ENCODE measurements at regions not wholly inside any gene's neighbourhood (a gene's known extent, or its start where the extent isn't known, plus 50 kb on each side); places are given as distances from the start of the nearest gene placed in this dataset.

DNA sequence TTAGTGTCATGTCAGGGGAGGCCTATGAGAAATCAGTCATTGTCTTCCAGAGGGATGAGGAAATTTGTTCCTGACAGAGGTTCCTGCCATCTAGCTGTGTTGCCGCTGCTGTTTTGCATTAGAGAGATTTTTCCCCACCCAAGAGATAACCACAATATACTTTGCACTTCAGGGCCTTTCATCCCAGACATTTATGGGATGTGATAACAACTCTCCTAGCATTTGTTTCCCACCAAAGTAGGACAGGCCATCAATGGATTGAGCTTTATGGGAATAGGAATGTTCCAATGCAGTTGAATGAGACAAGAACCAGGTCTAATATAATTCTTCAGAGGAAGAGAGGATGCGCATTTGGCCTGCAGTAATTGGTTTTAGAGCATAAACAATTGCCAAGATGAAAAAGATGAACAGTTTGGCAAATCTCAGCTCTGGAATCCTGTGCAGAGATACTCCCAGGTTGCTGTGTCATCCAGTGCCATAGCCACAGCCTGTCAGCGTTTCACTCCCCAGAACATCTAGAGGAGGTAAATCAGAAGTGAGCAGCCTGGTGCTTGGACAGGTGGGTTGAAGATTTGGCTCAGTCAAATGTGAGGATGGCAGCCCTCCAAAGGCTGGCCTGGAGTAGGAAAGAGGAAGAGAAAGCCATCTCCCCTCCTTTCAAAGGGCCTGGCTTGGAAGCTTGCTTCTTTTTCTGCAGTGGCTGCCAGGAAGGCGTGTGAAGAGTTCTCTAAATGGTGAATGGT is 93.7 kb upstream of the SETBP1 start:
- no peak for TF ChIP-seq EZH2 (IDR thresholded peaks at IDR 0.05; ENCODE audit: low read length)
- TF ChIP-seq, protein P1, sequence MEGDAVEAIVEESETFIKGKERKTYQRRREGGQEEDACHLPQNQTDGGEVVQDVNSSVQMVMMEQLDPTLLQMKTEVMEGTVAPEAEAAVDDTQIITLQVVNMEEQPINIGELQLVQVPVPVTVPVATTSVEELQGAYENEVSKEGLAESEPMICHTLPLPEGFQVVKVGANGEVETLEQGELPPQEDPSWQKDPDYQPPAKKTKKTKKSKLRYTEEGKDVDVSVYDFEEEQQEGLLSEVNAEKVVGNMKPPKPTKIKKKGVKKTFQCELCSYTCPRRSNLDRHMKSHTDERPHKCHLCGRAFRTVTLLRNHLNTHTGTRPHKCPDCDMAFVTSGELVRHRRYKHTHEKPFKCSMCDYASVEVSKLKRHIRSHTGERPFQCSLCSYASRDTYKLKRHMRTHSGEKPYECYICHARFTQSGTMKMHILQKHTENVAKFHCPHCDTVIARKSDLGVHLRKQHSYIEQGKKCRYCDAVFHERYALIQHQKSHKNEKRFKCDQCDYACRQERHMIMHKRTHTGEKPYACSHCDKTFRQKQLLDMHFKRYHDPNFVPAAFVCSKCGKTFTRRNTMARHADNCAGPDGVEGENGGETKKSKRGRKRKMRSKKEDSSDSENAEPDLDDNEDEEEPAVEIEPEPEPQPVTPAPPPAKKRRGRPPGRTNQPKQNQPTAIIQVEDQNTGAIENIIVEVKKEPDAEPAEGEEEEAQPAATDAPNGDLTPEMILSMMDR (optimal IDR thresholded peaks at IDR 0.05 in 1 of 3, IDR thresholded peaks at IDR 0.05 in 1 of 3, conservative IDR thresholded peaks at IDR 0.05 in 1 of 3; ENCODE audit: extremely low read depth in 1 of 3, insufficient read depth in 2 of 3, low read length in 3 of 3) = no peak
- Histone ChIP-seq H4K20me1 (ENCODE audit: control insufficient read depth, extremely low read depth, insufficient read depth, low read length) (no peaks in the 10 kb centered on the region), H3K27me3 (ENCODE audit: control insufficient read depth, extremely low read depth, insufficient read depth, low read length) (no peaks in the 10 kb centered on the region), H3K9me3 (ENCODE audit: control insufficient read depth, low read depth, low read length) (no peaks in the 10 kb centered on the region), H3K9me1 (ENCODE audit: control insufficient read depth, extremely low read depth, insufficient read depth, low read length) (no peaks in the 10 kb centered on the region), H3K79me2 (ENCODE audit: control insufficient read depth, insufficient read depth, low read length) (no peaks in the 10 kb centered on the region), H2AFZ (ENCODE audit: control insufficient read depth, low read length) (no peak overlapping the region), H3K36me3 (ENCODE audit: control insufficient read depth in 2 of 2, extremely low read depth in 1 of 2, insufficient read depth in 2 of 2, low read length in 2 of 2) (no peaks in the 10 kb centered on the region), H3K4me3 (ENCODE audit: control insufficient read depth in 2 of 3, extremely low read depth in 1 of 3, insufficient read depth in 2 of 3, low read depth in 1 of 3, low read length in 3 of 3) (no peak overlapping the region), H3K27ac (ENCODE audit: control insufficient read depth, insufficient read depth, low read length) (no peak overlapping the region), H3K9ac (ENCODE audit: control insufficient read depth, extremely low read depth, insufficient read depth, low read length) (no peak overlapping the region), H3K4me1 (ENCODE audit: control insufficient read depth, extremely low read depth, insufficient read depth, low read length) (peaks cover 20% of the 10 kb centered on the region), H3K4me2 (ENCODE audit: control insufficient read depth, extremely low read depth, insufficient read depth, low read depth, low read length) (no peak overlapping the region)
- dilution Hi-C loops (cut with MboI; ENCODE audit: extremely low pct_ligation_motif_present, low sequenced_read_pairs) = no loop called here
- DNase-seq (ENCODE audit: low read depth, low spot score) (no peak), FAIRE-seq (peak; percentile 44)

DNA sequence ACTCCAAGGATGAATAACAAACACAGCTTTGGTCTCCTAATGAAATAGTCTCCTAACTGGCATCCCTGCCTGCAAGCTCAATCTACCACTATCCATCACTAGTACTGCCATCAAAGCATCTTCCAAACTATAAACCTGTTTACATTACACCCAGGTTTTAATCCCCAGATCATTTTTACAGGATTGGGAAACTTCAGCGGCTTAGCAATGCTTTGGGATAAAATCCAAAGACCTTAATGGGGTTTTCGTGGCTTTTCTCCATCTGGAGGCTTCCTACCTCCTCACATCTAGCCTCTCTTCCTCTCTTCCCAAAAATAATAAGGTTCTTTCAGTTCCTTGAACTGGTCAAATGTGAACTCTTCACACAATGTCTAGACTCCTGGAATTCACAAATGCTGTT is 92.2 kb upstream of the SETBP1 start:
- no peaks in the 10 kb centered on the region for H3K79me2 ChIP-seq (ENCODE audit: control insufficient read depth, insufficient read depth, low read length)
- no peak overlapping the region for H3K9ac ChIP-seq (ENCODE audit: control insufficient read depth, extremely low read depth, insufficient read depth, low read length)
- H3K4me1 ChIP-seq (ENCODE audit: control insufficient read depth, extremely low read depth, insufficient read depth, low read length) = peaks cover 20% of the 10 kb centered on the region
- H3K27ac ChIP-seq (ENCODE audit: control insufficient read depth, insufficient read depth, low read length) = no peak overlapping the region
- H3K27me3 ChIP-seq (ENCODE audit: control insufficient read depth, extremely low read depth, insufficient read depth, low read length) = no peaks in the 10 kb centered on the region
- no peak overlapping the region for H2AFZ ChIP-seq (ENCODE audit: control insufficient read depth, low read length)
- no peak overlapping the region for H3K4me2 ChIP-seq (ENCODE audit: control insufficient read depth, extremely low read depth, insufficient read depth, low read depth, low read length)
- no peaks in the 10 kb centered on the region for H3K9me3 ChIP-seq (ENCODE audit: control insufficient read depth, low read depth, low read length)
- TF ChIP-seq, protein P1 (optimal IDR thresholded peaks at IDR 0.05 in 1 of 3, IDR thresholded peaks at IDR 0.05 in 1 of 3, conservative IDR thresholded peaks at IDR 0.05 in 1 of 3; ENCODE audit: extremely low read depth in 1 of 3, insufficient read depth in 2 of 3, low read length in 3 of 3) = no peak
- TF ChIP-seq EZH2 (IDR thresholded peaks at IDR 0.05; ENCODE audit: low read length) = no peak
- H3K36me3 ChIP-seq (ENCODE audit: control insufficient read depth in 2 of 2, extremely low read depth in 1 of 2, insufficient read depth in 2 of 2, low read length in 2 of 2) = no peaks in the 10 kb centered on the region
- H3K4me3 ChIP-seq (ENCODE audit: control insufficient read depth in 2 of 3, extremely low read depth in 1 of 3, insufficient read depth in 2 of 3, low read depth in 1 of 3, low read length in 3 of 3) = no peak overlapping the region
- no peaks in the 10 kb centered on the region for H4K20me1 ChIP-seq (ENCODE audit: control insufficient read depth, extremely low read depth, insufficient read depth, low read length)
- dilution Hi-C loops (cut with MboI; ENCODE audit: extremely low pct_ligation_motif_present, low sequenced_read_pairs) = no loop called here
- DNase-seq (ENCODE audit: low read depth, low spot score) = no peak
- H3K9me1 ChIP-seq (ENCODE audit: control insufficient read depth, extremely low read depth, insufficient read depth, low read length) = no peaks in the 10 kb centered on the region
- no peak for FAIRE-seq

Measured in keratinocyte (primary cell).